NCI-H187 treated with DMSO at 0.1 percent for 48 hours (cell line): ENCODE measurements at regions not wholly inside any gene's neighbourhood (a gene's known extent, or its start where the extent isn't known, plus 50 kb on each side); places are given as distances from the start of the nearest gene placed in this dataset.

Source experiments
- DNase-seq: peaks from one replicate; lab custom pipeline; 2025; lab: John Stamatoyannopoulos, UW

DNA sequence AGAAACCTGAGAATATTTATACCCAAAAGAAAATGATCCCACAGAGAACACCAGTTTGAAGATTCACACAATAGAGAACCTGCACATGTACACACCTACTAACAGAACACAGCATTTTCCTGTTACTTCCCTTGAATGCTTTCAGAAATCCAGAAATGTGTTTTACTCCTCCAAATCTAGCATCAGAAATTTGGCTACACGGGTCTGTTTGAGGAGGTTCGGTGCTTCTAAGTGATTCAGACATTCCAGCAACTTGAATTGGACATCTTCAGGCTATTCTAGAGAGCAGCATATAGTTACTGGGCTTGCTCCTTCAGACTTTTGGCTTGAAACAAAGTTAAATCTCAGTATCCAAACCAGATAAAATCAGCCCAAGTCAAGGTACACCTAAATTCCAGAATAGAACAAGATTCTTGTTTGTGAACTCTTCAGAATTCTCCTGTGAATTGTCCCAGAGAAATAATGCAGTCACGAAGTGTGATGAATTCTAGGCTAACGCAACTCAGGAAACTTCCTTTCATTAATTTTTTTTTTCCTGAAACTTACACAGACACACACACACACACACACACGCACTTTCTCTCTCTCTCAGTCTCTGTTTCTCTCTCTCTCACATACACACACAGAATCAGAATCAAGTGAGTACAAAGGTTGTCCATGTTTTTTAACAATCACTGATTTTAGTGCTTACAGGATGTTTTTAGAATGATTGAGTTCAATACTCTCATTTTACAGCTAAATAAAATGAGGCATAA is 278.4 kb upstream of the SNX7 start:
- no peak for DNase-seq

DNA sequence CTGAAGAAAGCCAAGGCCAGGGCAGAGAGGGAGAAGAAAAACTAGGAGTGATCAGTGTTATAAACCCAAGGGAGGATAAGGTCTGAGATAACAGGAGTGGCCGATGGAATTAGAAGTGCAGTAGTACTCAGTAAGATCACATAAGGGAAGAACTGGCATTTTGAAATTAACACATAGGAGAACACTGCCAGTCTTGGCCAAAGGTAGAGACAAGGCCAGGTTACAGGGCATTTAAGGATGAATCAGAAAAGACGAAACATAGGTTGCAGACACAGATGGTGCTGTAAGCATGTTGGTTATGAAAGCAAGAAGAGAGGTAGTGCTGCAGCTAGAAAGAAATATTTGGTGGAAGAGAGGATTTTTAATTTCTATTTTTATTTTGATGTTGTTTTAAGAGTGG is 278.9 kb upstream of the SNX7 start:
- DNase-seq = no peak

DNA sequence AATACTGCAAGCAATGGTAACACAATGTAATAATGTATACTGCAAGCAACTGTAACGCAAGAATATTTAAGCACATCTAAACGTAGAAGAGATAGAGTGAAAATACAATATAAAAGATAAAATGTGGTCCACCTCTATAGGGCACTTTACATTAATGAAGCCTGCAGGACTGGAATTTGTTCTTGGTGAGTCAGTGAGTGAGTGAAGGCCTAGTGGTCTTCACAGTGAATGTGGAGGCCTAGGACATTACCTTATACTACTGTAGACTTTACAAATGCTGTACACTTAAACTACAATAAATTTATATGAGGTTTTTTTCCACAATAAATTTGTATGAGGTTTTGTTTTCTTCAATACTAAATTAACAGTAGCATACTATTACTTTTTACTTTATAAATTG is 287.4 kb upstream of the SNX7 start:
- DNase-seq = no peak

DNA sequence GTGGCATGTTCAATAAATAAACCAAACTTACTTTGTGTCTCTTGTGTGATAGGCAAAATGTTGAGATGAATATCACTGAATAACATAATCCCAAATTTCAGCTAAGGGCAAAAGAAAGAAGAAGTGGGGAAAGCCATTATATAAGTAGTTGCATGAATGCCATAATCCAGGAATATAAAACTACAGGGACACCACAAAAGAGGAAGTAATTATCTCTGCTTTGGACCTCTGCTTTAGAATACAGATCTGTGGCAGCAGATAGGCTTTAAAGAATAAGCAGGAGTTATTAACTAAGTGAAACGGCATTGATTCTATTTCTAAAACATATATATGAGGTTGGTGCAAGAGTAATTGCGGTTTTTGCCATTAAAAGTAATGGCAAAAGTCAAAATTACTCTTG is 288.5 kb upstream of the SNX7 start:
- DNase-seq = no peak

DNA sequence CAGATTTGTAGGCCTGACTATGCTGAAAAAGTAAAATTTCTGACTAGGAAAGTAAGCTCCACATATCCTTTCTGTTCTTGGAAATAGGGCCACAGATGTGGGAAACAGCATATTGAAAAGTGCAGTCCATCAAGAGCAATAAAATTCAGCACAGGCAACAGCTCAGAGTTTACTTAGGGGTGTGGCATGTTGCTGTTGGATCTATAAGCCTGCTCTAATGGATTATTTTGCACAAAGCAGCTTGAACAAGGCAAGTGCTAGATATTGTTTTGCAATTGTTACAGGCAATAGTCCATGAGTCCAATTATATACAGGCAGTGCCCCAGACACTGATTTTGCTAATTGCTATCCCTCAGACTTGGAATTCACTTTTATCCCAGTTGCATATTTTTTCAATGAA is 289.8 kb upstream of the SNX7 start:
- no peak for DNase-seq

DNA sequence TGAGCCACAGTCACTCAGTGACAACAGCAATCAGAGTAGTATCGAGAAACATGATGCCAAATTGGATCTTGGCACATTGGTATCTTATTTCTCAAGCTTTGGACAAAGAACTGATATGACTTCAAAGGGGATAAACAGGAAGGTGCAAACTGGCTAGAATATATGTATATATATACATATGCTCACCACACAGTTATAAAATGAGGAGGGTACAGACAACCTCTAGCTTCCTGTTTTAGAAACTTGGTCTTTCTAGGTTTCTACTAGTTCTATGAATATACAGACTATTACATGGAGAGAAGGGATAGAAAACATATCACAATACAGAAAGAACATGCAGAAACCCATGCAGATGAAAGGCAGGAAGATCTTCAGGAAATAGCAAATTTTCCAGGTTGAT is 292.1 kb upstream of the SNX7 start:
- DNase-seq = no peak

DNA sequence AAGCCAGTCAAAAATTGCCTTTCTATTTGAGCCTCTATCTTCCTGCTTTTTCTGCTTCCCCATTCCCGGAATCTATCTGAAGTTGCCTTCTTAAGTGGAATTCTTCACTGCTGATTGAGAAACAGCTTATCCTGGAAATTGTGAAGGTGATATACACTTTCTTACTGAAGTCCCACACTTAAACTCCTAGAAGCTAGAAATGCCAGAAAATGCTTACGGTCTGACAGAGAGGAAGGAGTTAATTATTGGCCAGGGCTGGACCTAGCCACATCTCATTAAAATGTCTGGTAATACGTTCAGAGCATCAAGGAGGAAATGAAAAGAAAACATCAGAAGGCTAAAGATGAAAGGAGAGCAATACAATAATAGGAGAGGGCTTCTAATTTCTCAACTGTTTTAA is 292.5 kb upstream of the SNX7 start:
- DNase-seq = no peak

DNA sequence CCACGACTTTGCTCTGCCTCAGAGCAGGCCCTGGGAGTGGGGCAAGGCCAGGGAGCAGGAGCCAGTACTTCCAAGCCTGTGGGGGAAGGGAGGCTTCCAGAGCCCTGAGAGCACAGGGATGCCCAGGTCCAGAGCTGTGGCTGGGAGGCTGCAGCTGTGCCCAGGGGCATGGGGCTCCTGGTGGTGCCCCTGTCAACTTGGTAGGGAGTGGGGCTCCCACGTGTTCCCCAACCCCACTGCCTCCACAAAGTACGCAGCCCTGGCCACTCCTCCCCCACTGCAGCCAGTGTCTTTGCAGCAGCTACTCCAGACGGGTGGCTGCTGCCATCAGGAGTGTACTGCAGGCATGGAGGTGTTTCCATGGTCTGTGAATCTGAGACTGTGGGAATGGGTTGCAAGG is 294.1 kb upstream of the SNX7 start:
- DNase-seq = no peak

DNA sequence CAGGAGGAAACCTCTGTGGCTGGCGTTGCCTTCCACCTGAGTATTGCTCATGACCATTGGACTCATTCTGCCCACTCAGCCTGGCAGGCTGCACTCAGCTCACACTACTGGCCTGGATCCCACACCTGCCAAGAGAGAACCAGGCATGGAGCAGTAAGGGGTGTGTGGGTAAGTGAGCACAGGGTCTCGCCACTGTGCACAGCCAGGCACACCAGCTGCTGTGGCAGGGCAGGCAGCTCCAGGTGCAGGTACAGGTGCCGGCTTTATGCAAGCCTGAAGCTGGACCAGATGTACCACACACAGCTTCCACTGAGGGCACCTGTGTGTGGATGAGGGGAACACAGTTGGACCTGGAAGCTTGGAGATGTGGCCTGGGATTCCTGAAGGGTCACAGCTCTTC is 295.2 kb upstream of the SNX7 start:
- no peak for DNase-seq

DNA sequence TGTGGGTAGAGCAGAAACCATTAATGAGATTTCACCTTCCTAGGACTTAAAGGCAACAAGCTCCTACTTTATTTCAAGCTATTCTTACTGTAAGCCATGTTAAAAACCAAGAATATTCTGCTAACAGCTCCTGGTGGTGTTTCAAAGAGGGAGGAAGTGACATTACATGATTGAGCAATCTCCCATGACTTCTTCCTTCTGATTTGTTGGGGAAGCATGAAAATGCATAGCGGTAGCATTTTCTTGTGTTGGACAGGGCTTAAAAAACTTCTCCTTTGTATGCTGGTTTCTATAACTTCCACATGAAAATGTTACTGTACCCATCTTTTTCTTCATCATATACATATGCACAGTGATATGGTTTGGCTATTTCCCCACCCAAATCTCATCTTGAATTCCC is 297.0 kb upstream of the SNX7 start:
- DNase-seq = no peak

DNA sequence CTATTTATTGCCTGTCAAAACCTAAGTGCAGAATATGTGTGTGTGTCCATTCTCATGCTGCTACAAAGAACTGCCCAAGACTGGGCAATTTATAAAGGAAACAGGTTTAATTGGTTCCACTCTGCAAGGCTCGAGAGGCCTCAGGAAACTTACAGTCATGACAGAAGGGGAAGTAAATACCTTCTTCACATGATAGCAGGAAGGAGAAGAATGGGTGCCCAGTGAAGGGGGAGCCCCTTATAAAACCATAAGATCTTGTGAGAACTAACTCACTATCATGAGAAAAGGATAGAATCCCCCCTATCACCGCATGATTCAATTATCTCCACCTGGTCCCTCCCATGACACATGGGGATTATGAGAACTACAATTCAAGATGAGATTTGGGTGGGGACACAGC is 300.7 kb upstream of the SNX7 start:
- no peak for DNase-seq

DNA sequence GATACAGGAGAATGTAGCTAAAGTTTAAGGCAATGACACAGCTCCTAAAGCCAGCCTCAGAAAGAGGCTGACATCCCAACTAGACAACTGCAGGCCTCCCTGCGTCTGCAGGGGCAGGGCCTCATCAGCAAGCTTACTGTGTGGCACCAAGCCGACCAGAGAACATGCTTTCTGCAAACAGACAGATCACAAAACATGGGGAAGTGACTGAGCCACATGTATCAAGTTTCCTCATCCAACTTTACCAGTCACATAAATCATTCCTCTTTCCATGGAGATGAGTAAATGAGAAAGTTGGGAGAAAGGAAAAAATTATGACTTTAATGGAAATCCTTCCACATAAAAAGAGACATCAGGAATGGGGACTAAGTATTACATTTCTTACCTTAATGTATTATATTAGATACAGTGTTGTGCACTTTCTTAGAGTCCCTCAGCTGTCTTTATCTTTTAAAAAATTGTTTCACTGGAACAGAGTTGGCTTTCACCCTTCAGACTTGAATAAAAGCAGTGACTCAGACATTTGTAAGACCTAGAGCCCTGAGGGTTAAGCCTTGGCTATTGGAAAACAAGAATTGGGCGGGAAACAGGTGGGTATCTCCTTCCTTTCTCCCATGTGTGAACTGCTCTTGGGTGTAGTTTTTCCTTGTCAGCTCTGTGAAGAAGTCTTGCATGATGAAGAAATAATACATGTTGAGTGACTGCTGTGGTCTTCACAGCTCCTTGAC is 305.7 kb upstream of the SNX7 start:
- no peak for DNase-seq

DNA sequence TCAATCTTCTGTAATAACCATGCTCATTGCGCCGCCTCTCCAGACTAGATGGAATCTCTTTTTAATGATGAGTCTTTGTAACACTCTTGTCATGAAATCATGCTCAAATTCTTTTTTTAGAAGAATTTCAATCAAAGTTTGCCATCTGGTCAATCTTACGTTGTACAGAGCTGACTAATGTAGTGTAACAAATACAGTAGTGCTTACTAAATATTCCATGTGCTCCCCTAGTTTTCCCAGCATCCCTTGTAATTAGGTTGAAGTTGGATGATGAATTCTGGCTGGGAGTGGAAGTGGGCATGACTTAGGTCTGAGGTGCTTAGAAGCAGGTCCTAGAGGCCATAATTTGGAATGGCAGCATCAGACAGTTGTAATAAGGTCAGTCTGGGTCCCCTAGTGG is 309.1 kb upstream of the SNX7 start:
- no peak for DNase-seq

DNA sequence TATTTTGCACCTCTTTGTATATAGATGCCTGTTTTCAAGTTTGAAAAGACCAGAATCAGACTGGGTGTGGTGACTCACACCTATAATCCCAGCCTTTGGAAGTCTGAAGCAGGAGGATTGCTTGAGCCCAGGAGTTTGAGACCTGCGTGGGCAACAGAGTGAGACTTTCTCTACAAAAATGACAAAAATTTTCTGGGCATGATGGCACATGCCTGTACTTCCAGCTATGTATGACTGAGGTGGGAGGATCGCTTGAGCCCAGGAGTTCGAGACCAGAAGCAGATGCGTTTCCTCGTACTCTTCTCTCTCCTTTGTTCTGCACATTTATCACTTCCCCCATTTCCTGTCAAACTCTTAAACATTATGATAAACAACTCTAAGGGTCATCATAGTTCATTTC is 310.0 kb upstream of the SNX7 start:
- no peak for DNase-seq

DNA sequence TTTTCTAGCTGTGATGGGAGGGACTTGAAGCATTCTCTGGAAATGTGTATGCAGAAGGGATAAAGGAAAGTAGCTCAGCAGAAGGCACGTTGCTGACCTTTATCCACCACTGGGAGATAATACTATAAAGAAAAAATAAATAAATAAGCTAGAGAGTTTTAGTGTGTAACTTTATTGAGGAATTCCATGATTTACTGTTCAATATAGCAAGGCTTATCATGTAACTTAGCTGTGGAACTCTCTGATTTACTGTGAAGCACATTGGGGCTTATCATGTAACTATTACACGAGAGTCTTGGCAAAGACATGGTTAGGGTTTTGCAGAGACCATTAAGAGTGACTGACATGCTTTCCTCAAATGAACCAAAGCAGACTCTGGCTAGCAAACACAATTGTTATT is 316.1 kb upstream of the SNX7 start:
- no peak for DNase-seq

DNA sequence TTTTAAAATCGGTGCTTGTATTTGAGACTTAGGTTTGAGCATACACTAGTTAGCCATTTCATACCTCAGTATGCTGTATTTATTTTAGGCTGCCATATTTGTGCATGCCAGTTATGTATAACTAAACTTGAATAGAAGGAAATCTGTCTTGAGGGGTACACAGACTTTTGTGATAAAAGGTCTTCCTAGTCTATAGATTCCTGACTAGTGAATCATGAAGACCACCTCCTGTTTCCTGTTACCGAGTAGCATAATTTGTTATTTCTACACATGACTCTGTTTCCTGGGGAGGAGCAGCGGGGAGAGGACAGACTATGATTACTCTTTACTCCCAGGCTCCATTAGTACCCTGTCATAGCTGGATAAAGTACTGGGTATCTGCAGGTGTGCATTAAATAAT is 316.8 kb upstream of the SNX7 start:
- no peak for DNase-seq

DNA sequence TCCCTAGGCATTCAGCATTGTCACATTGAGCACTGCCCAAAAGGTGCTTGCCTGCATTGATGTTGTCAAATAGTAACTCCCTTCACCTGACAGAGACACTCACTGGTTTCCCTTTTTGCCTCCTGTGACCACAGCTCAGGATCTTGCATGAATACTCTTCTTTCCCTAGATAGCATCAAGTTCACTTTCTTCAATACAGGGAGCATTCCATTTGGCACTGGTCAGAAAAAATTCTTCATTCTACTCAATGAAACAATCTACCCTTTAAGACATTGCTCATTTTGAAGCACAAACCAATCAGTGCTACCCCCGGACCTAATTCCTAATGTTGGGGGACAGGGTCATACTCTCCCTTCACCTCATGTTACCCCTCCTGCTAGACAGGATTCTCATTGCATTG is 319.0 kb upstream of the SNX7 start:
- no peak for DNase-seq

DNA sequence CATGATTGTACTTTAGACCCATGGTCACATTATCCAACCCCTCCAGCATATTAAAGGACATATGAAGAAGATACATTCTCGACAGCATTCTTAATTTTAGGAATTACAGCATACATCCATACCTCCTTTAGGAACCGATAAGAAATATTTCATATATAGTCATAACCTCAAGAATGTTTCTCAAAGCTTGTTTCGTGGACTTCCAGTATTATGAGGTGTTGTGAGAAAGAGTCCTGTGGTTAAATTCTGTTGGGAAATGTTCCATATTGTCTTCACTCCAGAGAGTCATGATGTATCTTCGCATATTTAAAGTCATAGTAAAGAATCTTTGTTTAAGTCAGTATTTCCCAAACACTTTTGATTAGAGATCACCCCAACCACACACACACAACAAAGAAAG is 321.0 kb upstream of the SNX7 start:
- DNase-seq = no peak

DNA sequence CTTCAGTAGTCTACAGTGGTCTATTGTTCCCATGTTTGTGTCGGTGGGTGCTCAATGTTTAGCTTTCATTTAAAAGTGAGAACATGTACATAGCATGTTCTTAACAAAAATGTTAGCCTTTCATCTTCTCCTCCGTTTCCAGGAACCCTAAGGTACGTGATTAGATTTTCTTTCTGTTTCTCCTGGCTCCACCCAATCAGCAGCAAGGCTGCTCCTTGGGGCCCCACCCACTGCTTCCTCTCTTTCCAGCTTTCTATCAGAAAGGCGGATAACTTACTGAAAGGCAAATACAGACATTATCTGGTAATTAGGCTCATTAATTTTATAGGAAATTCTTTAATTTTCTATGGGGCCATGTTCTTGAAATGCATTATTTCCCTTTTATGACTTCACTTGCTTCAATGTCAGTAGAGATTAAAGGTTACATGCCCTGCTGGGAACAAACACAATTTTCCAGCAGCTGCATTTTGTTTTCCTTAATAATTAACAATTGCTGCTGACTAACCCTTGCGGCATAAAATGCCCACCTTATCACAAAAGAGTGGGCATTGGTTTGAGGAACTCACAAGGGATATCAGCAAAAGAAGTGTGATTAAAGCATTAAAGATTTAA is 324.9 kb upstream of the SNX7 start:
- DNase-seq = no peak

DNA sequence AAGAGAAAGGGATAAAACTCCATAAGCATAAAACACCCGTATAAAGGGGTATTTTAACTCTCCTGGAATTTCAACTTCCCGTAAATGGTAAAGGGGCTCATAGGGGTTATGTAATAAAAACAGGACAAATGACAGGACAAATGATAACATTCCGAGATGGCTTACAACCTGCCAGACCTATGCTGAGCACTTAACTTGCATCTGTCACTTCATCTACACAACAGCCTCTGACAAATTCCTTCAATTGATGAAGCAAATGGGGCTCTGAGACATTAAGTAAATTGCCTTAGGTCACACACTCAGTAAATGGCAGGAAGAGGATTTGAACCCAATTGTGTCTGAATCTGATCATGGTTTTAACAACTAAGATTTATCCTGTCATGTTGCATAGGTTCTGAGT is 327.6 kb upstream of the SNX7 start:
- no peak for DNase-seq

DNA sequence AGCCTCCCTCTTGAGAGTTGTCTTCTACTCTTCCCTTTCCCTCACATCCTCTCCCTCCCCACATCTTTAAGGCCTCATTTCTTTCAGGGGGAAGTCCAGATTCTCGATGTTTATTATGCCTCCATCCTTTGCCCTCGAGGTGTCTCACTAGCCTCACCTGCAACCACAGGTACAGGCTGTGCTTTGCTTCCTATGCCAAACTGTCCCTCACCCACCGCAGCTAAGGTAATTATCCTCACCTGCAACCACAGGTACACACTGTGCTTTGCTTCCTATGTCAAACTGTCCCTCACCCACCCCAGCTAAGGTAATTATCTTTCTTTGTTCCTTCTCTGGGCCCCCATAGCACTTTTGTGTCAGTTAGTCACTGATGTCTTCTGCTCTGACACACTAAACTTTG is 328.1 kb upstream of the SNX7 start:
- no peak for DNase-seq

DNA sequence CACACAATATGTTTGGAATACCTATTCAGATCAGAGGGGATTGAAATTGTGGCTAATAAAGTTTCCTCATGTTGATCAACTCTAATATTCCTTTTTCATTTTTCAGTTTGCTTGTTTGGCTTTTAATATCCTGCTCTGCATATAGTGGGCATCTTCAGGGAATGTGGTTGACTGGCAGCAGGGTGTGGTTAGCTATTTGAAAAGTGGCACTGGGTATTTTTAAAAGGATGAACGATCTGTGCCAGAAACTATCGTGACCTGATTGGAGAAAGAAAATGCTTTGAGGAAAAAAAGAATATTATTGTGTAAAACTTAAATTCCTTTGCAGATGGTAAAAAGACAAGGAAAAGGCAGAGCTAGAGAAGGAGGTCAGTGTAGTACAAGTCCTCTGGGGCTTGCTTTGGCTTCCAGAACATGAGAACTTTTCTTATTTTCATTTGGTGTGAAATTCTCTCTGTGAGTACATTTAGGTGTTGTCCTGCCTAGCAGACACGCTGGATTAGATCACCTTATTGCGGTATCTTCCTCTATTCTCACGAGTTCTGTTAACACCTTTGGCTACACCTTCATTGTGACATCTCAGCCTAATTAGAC is 329.7 kb upstream of the SNX7 start:
- DNase-seq = no peak

DNA sequence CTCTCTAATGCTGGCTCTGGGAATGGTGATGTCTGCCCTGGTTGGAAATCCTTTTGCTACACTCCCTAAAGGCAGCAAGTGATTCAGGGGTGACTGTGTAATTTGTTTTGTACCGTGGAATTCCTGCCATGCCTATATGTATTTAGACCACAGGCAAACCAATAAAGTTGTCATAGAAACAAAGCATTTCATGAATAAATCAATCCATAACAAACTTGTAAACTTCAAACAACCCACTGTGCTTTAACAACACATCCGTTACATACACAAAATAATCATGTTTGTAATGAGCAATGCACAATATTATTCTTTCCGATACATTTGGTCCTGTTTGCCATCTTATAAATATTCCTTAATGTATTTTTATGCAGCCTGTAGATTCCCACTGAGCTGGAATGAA is 330.3 kb upstream of the SNX7 start:
- no peak for DNase-seq
